ENCODE measurements at regions not wholly inside any gene's neighbourhood (a gene's known extent, or its start where the extent isn't known, plus 50 kb on each side); places are given as distances from the start of the nearest gene placed in this dataset.

- TF ChIP-seq ZNF274 (IDR thresholded peaks at IDR 0.05; ENCODE audit: low read depth, low read length), result no peak
- TF ChIP-seq YY1 (IDR thresholded peaks at IDR 0.05; ENCODE audit: insufficient read depth, insufficient read length), result no peak
- TF ChIP-seq SUZ12 (IDR thresholded peaks at IDR 0.05; ENCODE audit: extremely low read depth, insufficient read depth, insufficient read length), result no peak
Observed at GRCh38 chr2:41026613-41027012, 574.7 kb upstream of the SLC8A1 start.

All from NT2/D1 (cell line).